Fibroblast of mammary gland (primary cell): ENCODE measurements at regions not wholly inside any gene's neighbourhood (a gene's known extent, or its start where the extent isn't known, plus 50 kb on each side); places are given as distances from the start of the nearest gene placed in this dataset.
A peak's percentile ranks its signal among the peaks of the same experiment; 100 is the strongest.

ENCODE experiments used
- DNase-seq: peaks from one replicate; pipeline ENCODE4 v3.0.0-alpha.2; 2010; ENCODE audit warnings: low read depth
- H3K4me3 ChIP-seq: 2 replicates; pipeline ENCODE4 v1.5.1; 2011; ENCODE audit warnings: low read depth, mild to moderate bottlenecking, low read length, moderate library complexity; ENCODE audit not compliant: control insufficient read depth
- CTCF ChIP-seq: conservative IDR thresholded peaks from 2 replicates; pipeline ENCODE4 v1.5.1; 2011; ENCODE audit warnings: low read depth, low read length, inconsistent platforms; ENCODE audit not compliant: control insufficient read depth, insufficient read depth

- DNase-seq = no peak
Measured at GRCh38 chr9:118967901-118968300, 401.3 kb downstream of the BRINP1 start.

GRCh38 chr9:118975736-118976135 lies 393.5 kb downstream of the BRINP1 start:
- no peak for TF ChIP-seq CTCF
- H3K4me3 ChIP-seq = no peak overlapping the region
- peak; percentile 12 for DNase-seq

More at GRCh38 chr9:118967901-118968300, 401.3 kb downstream of the BRINP1 start:
- TF ChIP-seq CTCF = no peak
- H3K4me3 ChIP-seq = no peak overlapping the region

DNA sequence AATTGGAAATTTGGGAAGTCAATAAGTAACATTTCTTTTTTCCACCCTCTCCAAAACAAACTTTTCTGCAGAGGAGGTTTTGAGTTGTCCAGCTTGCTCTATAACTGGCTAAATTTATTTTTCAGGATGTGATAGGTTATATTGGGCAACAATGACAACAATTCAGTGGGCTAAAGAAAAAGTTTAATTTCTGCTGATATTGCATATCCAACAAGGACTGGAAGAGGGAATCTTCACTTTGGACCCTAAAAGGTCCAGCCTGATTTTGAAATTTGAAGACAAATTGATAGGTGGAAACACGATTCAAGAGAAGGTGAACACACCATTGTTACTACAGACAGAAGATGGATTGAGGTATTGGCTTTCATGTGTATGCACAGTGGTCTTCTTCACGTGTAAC lies 393.1 kb downstream of the BRINP1 start:
- no peak for TF ChIP-seq CTCF
- H3K4me3 ChIP-seq = no peak overlapping the region
- DNase-seq = no peak

GRCh38 chr9:118984607-118985006 lies 384.6 kb downstream of the BRINP1 start:
- no peak for DNase-seq
- no peak for TF ChIP-seq CTCF

GRCh38 chr9:118985851-118986250 lies 383.4 kb downstream of the BRINP1 start:
- no peak overlapping the region for H3K4me3 ChIP-seq
- peak; percentile 43 for DNase-seq
- no peak for TF ChIP-seq CTCF

More at GRCh38 chr9:118984607-118985006, 384.6 kb downstream of the BRINP1 start:
- no peak overlapping the region for H3K4me3 ChIP-seq

- H3K4me3 ChIP-seq = no peak overlapping the region
- no peak for TF ChIP-seq CTCF
Measured at GRCh38 chr9:118987167-118987566, 382.1 kb downstream of the BRINP1 start.

DNA sequence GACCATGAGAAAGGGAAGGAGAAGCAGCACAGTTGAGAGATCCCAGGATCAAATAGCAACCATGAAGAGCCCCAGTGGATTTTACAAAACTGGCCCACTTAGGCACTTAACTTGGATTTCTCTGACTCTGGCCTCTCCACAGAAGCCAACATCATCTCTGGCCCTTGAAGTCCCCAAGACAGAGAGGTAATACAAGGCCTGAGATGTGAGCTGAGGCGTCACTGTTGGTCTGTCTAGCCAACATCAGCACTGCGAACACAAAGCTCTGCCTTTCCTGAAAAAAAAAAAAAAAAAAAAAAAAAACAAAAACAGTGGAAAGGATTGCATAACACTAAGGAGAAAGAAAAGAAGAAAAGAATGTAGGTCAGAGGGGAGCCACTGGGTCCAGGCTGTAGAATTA lies 378.3 kb downstream of the BRINP1 start:
- DNase-seq = no peak
- no peak overlapping the region for H3K4me3 ChIP-seq
- TF ChIP-seq CTCF = no peak

More at GRCh38 chr9:118987167-118987566, 382.1 kb downstream of the BRINP1 start:
- DNase-seq = no peak
